ENCODE measurements at regions not wholly inside any gene's neighbourhood (a gene's known extent, or its start where the extent isn't known, plus 50 kb on each side); places are given as distances from the start of the nearest gene placed in this dataset.

GRCh38 chr6:21753241-21754108 is 159.9 kb downstream of the SOX4 start:
- DNase-seq (ENCODE audit: low read depth, low spot score) (peak; percentile 82), FAIRE-seq (peak; percentile 82)
- ChIA-PET CTCF (interaction anchor here (1.0 to 1.6 kb wide), 4 partner anchors 10 to 34 kb away, joined by 3 to 15 read pairs (median 4); no protein-coding TSS in a partner anchor), POLR2A (interaction anchor here (1.4 kb wide), 1 partner anchor 160 kb away, joined by 7 read pairs; the partner anchor contains the start of gene SOX4)
- Histone ChIP-seq H3K9ac (replicated peaks; ENCODE audit: extremely low read depth, insufficient read depth, low read length) (no peak overlapping the region), H3K4me2 (ENCODE audit: insufficient read depth, low read length) (peak overlapping the region; percentile 23), H2AFZ (ENCODE audit: low read depth, low read length) (no peak overlapping the region), H3K9me3 (replicated peaks; ENCODE audit: control insufficient read depth, insufficient read depth, low read length) (no peaks in the 10 kb centered on the region), H3K27ac (ENCODE audit: insufficient read depth, low read depth, low read length) (peak overlapping the region; percentile 67), H3K27me3 (ENCODE audit: control insufficient read depth in 2 of 2, insufficient read depth in 2 of 2, low read length in 2 of 2) (no peaks in the 10 kb centered on the region), H3K79me2 (ENCODE audit: control insufficient read depth, insufficient read depth, low read length) (peaks cover 16% of the 10 kb centered on the region), H3K4me3 (replicated peaks in 1 of 3; ENCODE audit: insufficient read depth in 1 of 3, low read depth in 1 of 3, low read length in 3 of 3) (no peak overlapping the region), H3K36me3 (ENCODE audit: control insufficient read depth in 2 of 2, extremely low read depth in 1 of 2, insufficient read depth in 2 of 2, low read length in 2 of 2) (no peaks in the 10 kb centered on the region), H3K4me1 (ENCODE audit: control insufficient read depth, extremely low read depth, insufficient read depth, low read length) (peaks cover 48% of the 10 kb centered on the region), H3K9me1 (replicated peaks; ENCODE audit: control insufficient read depth, extremely low read depth, insufficient read depth, low read length) (no peaks in the 10 kb centered on the region), H4K20me1 (replicated peaks; ENCODE audit: control insufficient read depth, extremely low read depth, insufficient read depth, low read length) (no peaks in the 10 kb centered on the region)
- dilution Hi-C loops (cut with MboI; ENCODE audit: extremely low pct_ligation_motif_present, low sequenced_read_pairs) = no loop called here
- intact Hi-C loops (cut with micrococcal nuclease) = loop anchor here (2.0 to 5.0 kb wide), 2 partner anchors 27 to 1129 kb away; no protein-coding TSS in a partner anchor
- TSS peak; percentile 39 for BruUV-seq (replicated peaks)
- TF ChIP-seq JUN (IDR thresholded peaks at IDR 0.05; ENCODE audit: borderline replicate concordance, insufficient read depth, insufficient read length, low read depth) = peak; percentile 2
- TF ChIP-seq POLR2A (IDR thresholded peaks at IDR 0.05; ENCODE audit: low read depth, low read length) = no peak

GRCh38 chr6:21754891-21755290 is 161.3 kb downstream of the SOX4 start:
- Histone ChIP-seq H3K27ac (ENCODE audit: insufficient read depth, low read depth, low read length) (peak overlapping the region; percentile 64), H3K9ac (replicated peaks; ENCODE audit: extremely low read depth, insufficient read depth, low read length) (peak overlapping the region; percentile 39), H3K9me1 (replicated peaks; ENCODE audit: control insufficient read depth, extremely low read depth, insufficient read depth, low read length) (no peaks in the 10 kb centered on the region), H4K20me1 (replicated peaks; ENCODE audit: control insufficient read depth, extremely low read depth, insufficient read depth, low read length) (no peaks in the 10 kb centered on the region), H3K9me3 (replicated peaks; ENCODE audit: control insufficient read depth, insufficient read depth, low read length) (no peaks in the 10 kb centered on the region), H3K4me2 (ENCODE audit: insufficient read depth, low read length) (peak overlapping the region; percentile 52), H3K4me1 (ENCODE audit: control insufficient read depth, extremely low read depth, insufficient read depth, low read length) (peaks cover 48% of the 10 kb centered on the region), H3K36me3 (ENCODE audit: control insufficient read depth in 2 of 2, extremely low read depth in 1 of 2, insufficient read depth in 2 of 2, low read length in 2 of 2) (no peaks in the 10 kb centered on the region), H3K27me3 (ENCODE audit: control insufficient read depth in 2 of 2, insufficient read depth in 2 of 2, low read length in 2 of 2) (no peaks in the 10 kb centered on the region), H3K79me2 (ENCODE audit: control insufficient read depth, insufficient read depth, low read length) (peaks cover 13% of the 10 kb centered on the region), H2AFZ (ENCODE audit: low read depth, low read length) (no peak overlapping the region), H3K4me3 (replicated peaks in 1 of 3; ENCODE audit: insufficient read depth in 1 of 3, low read depth in 1 of 3, low read length in 3 of 3) (no peak overlapping the region)
- TF ChIP-seq MYC (IDR thresholded peaks at IDR 0.05; ENCODE audit: low read depth, low read length) (no peak), POLR2A (IDR thresholded peaks at IDR 0.05; ENCODE audit: low read depth, low read length) (no peak), JUN (IDR thresholded peaks at IDR 0.05; ENCODE audit: borderline replicate concordance, insufficient read depth, insufficient read length, low read depth) (peak; percentile 17), FOS (IDR thresholded peaks at IDR 0.05; ENCODE audit: borderline replicate concordance, insufficient read depth, low read length) (no peak)
- TF ChIP-seq, protein P1, sequence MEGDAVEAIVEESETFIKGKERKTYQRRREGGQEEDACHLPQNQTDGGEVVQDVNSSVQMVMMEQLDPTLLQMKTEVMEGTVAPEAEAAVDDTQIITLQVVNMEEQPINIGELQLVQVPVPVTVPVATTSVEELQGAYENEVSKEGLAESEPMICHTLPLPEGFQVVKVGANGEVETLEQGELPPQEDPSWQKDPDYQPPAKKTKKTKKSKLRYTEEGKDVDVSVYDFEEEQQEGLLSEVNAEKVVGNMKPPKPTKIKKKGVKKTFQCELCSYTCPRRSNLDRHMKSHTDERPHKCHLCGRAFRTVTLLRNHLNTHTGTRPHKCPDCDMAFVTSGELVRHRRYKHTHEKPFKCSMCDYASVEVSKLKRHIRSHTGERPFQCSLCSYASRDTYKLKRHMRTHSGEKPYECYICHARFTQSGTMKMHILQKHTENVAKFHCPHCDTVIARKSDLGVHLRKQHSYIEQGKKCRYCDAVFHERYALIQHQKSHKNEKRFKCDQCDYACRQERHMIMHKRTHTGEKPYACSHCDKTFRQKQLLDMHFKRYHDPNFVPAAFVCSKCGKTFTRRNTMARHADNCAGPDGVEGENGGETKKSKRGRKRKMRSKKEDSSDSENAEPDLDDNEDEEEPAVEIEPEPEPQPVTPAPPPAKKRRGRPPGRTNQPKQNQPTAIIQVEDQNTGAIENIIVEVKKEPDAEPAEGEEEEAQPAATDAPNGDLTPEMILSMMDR (IDR thresholded peaks at IDR 0.05; ENCODE audit: extremely low read depth in 1 of 2, insufficient read depth in 1 of 2, low read depth in 1 of 2, low read length in 2 of 2) = no peak
- ChIA-PET POLR2A (no interaction called here), CTCF (interaction anchor here (1.4 kb wide), 1 partner anchor 33 kb away, joined by 3 read pairs; no protein-coding TSS in a partner anchor)
- DNase-seq (ENCODE audit: low read depth, low spot score) (peak; percentile 31), FAIRE-seq (peak; percentile 70)
- intact Hi-C loops (cut with micrococcal nuclease) = loop anchor here (5.0 kb wide), 1 partner anchor 1127 kb away; no protein-coding TSS in a partner anchor
- dilution Hi-C loops (cut with MboI; ENCODE audit: extremely low pct_ligation_motif_present, low sequenced_read_pairs) = no loop called here
- BruUV-seq (replicated peaks) = no TSS peak

All from endothelial cell of umbilical vein (primary cell).